Upper lobe of right lung (tissue), 1 donor: ENCODE measurements at regions not wholly inside any gene's neighbourhood (a gene's known extent, or its start where the extent isn't known, plus 50 kb on each side); places are given as distances from the start of the nearest gene placed in this dataset.

ENCODE experiments used
- ATAC-seq: fragments of 200-7000 bp; cut with Tn5 transposase; one replicate; pipeline ENCODE4 v1.9.1; 2020; ENCODE audit warnings: mild to moderate bottlenecking, moderate library complexity
- DNase-seq: peaks from one replicate; pipeline ENCODE4 v3.0.0-alpha.2; 2020
- H3K27ac ChIP-seq: fragments of 200-600 bp; one replicate; pipeline ENCODE4 v1.8.0; 2022
- H3K27me3 ChIP-seq: fragments of 200-600 bp; one replicate; pipeline ENCODE4 v1.8.0; 2022; ENCODE audit warnings: mild to moderate bottlenecking
- H3K36me3 ChIP-seq: fragments of 200-600 bp; one replicate; pipeline ENCODE4 v1.8.0; 2022
- H3K4me1 ChIP-seq: fragments of 200-600 bp; one replicate; pipeline ENCODE4 v1.8.0; 2022
- H3K4me3 ChIP-seq: fragments of 200-600 bp; one replicate; pipeline ENCODE4 v1.8.0; 2022; ENCODE audit warnings: mild to moderate bottlenecking
- H3K9me3 ChIP-seq: fragments of 200-600 bp; one replicate; pipeline ENCODE4 v1.8.0; 2022
- intact Hi-C: fragments of 100-400 bp; cut with DNase I; formaldehyde crosslinking; loops from one replicate; pipeline ENCODE4 v1.11.0; 2022
- TF ChIP-seq, protein P1 (sequence below): fragments of 200-600 bp; IDR thresholded peaks from one replicate; pipeline ENCODE4 v1.8.0; 2022; ENCODE audit warnings: antibody characterized with exemption
- donor health status: DM: no; HTN: yes; CAD: no; lungs with severe emphysema.

DNA sequence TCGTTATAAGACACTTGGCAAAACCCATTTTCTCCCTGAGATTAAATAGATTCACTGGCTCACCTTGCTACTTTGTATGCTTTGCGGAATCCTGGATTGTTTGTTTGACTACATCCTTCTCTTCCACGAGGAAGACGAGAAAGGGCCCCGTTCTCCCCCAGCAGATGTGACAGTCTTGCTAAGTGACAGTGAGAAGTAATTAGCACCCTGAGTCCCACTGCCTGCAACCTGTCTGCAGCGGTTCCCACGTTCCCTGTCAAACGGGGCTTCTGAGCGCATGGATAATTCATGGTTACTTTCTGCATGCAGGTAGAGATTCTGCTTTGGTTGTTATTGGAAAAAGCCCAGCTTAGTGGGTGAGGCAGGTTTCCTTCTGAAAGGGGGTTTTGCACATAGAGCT lies 163.7 kb downstream of the CDH26 start:
- Histone ChIP-seq H3K27ac (no peak overlapping the region), H3K9me3 (no peaks in the 10 kb centered on the region), H3K27me3 (no peaks in the 10 kb centered on the region), H3K4me1 (no peaks in the 10 kb centered on the region), H3K4me3 (no peak overlapping the region), H3K36me3 (no peaks in the 10 kb centered on the region)
- intact Hi-C loops = no loop called here
- ATAC-seq = no peak
- TF ChIP-seq, protein P1, sequence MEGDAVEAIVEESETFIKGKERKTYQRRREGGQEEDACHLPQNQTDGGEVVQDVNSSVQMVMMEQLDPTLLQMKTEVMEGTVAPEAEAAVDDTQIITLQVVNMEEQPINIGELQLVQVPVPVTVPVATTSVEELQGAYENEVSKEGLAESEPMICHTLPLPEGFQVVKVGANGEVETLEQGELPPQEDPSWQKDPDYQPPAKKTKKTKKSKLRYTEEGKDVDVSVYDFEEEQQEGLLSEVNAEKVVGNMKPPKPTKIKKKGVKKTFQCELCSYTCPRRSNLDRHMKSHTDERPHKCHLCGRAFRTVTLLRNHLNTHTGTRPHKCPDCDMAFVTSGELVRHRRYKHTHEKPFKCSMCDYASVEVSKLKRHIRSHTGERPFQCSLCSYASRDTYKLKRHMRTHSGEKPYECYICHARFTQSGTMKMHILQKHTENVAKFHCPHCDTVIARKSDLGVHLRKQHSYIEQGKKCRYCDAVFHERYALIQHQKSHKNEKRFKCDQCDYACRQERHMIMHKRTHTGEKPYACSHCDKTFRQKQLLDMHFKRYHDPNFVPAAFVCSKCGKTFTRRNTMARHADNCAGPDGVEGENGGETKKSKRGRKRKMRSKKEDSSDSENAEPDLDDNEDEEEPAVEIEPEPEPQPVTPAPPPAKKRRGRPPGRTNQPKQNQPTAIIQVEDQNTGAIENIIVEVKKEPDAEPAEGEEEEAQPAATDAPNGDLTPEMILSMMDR = no peak
- no peak for DNase-seq

DNA sequence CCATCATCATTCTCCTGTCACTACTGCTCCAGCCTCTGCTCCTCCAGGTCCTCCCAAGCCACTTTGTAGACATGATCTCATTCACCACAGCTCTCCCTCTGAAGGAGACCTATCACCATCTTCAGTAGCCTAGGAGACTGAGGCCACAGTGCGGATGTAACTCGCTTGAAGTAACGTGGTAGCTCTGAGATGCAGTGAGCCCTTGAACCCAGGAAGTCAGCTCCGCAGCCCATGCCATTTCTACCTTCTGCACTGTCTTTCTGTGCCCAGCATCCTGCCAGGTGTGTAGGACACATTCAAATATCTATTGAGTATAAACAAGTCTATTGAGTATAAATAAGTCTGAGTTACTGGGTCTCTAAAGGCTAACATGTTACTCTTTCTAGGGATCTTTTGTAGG lies 164.4 kb downstream of the CDH26 start:
- intact Hi-C loops = no loop called here

DNA sequence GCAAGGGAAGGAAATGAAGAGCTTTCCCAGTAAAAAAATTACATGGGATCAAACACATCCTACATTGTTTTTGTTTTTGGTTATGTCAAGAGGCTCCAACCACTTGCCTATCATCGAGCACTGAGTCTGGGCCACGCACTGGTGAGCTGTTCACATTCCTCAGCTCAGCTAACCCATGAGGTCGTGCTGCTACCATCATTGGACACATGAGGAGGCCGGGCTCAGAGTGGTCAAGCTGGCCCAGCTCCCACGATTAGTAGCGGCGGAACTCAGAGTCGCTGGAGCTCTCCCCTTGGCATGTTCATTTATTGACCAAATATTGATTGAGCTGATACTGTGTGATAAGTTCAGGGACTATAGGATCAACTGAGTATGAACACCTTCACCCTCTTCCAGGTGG lies 164.9 kb downstream of the CDH26 start:
- intact Hi-C loops = no loop called here
- Histone ChIP-seq H3K4me1 (no peaks in the 10 kb centered on the region), H3K4me3 (no peak overlapping the region), H3K27me3 (no peaks in the 10 kb centered on the region), H3K27ac (no peak overlapping the region), H3K9me3 (no peaks in the 10 kb centered on the region), H3K36me3 (no peaks in the 10 kb centered on the region)
- TF ChIP-seq, protein P1 = no peak
- ATAC-seq (no peak), DNase-seq (no peak)

More for the DNA sequence above, 164.4 kb downstream of the CDH26 start:
- TF ChIP-seq, protein P1 = no peak
- H3K9me3 ChIP-seq = no peaks in the 10 kb centered on the region
- H3K4me3 ChIP-seq = no peak overlapping the region
- H3K27me3 ChIP-seq = no peaks in the 10 kb centered on the region
- H3K36me3 ChIP-seq = no peaks in the 10 kb centered on the region
- ATAC-seq (no peak), DNase-seq (no peak)
- H3K4me1 ChIP-seq = no peaks in the 10 kb centered on the region
- H3K27ac ChIP-seq = no peak overlapping the region

DNA sequence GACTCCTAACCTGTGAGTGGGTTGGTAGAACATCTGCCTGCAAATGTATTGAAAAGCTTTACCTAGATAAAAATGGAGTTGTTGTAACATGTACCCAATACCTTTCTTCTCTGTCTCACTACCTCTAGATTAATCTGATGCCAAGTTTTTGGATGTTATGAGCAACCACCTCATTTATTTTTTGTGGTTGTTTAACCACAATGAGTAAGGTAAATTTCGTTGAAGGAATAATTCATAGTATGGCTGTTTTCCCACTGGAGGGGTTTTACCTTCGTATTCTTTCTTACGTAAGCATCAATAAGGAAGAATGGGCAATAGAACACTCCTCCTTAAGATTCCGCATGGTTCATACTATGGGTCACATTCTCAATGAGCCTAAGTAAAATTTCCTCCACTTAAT lies 165.4 kb downstream of the CDH26 start:
- H3K9me3 ChIP-seq = no peaks in the 10 kb centered on the region
- intact Hi-C loops = no loop called here
- ATAC-seq (no peak), DNase-seq (no peak)
- TF ChIP-seq, protein P1 = no peak
- H3K36me3 ChIP-seq = no peaks in the 10 kb centered on the region
- no peaks in the 10 kb centered on the region for H3K27me3 ChIP-seq
- no peak overlapping the region for H3K4me3 ChIP-seq
- H3K4me1 ChIP-seq = no peaks in the 10 kb centered on the region
- H3K27ac ChIP-seq = no peak overlapping the region

DNA sequence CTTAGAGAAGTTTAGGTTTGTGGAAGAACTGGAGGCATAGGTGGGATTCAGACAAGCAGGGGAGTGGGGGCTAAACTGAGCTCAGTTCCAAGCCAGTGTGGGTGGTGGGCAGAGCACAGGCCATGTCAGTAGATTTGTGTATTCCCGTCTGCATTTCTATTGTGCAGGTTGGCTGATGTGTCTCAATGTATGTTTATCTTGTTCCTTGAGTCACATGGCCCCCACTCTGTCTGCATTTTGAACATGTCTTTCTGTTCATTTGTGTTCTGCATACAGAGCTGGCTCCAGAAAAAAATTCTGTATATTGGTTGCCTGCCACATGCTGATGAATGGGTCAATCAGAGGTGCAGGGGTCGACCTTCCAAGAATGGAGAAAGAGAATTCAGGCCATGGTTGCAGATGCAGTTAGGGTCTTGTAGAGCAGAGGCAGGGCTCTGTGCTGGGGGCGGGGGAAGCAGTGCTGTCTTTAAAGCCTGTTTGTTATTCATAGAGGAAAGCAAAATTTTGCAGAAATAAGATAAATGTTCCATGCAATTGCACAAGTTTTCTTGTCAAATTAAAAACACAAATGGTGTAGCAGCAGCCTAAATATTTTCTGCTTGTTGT lies 166.7 kb downstream of the CDH26 start:
- intact Hi-C loops = no loop called here
- H3K36me3 ChIP-seq = no peaks in the 10 kb centered on the region
- no peak for DNase-seq

More for the DNA sequence above, 166.7 kb downstream of the CDH26 start:
- ATAC-seq = no peak
- H3K27me3 ChIP-seq = no peaks in the 10 kb centered on the region
- H3K4me1 ChIP-seq = no peaks in the 10 kb centered on the region
- no peak overlapping the region for H3K4me3 ChIP-seq
- no peaks in the 10 kb centered on the region for H3K9me3 ChIP-seq
- no peak overlapping the region for H3K27ac ChIP-seq
- TF ChIP-seq, protein P1 = no peak
